Stimulated activated CD4-positive, alpha-beta T cell treated with anti-CD3 and anti-CD28 coated beads, Interleukin-2, amount 100 ng/mL, for 48 hours (primary cell): ENCODE measurements at regions not wholly inside any gene's neighbourhood (a gene's known extent, or its start where the extent isn't known, plus 50 kb on each side); places are given as distances from the start of the nearest gene placed in this dataset.

Experiments used
- DNase-seq, 2 donors: peaks; one replicate each; pipeline ENCODE4 v3.0.0-alpha.2; 2020

DNA sequence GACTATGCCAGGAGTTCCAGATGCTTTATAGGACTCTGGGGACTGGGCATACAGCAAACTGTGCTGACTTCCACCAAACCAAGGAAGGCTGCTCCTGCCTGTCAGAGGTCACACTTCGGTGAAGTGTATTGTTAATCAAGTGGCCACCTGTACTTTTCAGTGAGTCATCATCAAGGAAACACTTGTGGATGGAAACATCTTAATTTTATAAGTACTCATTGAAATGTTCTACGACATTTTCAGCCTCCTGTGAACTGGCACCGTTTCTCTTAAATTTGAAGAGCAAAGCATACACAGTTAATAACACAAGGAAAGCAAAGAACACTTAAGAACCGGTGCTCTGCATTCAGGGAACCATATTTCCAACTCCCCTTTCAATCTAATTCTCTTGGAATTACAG lies 801.7 kb upstream of the DPPA4 start:
- DNase-seq: no peak

DNA sequence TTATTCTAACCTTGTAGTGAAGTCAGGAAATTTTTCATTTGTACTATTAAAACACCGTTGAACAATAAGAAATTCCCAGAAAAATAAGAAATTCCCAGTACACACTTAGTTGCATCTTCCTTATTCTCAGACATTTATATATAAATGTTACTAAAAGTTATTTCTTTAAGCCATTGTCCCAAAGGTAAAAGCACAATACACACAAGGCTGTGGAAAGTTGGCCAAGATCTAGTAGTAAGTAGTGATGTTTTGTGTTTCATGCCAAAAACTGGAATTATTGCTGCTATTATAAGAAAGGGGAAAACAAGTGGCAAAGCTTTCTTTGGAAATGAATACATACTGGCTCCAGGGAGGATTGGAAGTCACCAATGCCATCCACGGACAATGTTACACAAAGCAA lies 802.5 kb upstream of the DPPA4 start:
- DNase-seq: no peak

DNA sequence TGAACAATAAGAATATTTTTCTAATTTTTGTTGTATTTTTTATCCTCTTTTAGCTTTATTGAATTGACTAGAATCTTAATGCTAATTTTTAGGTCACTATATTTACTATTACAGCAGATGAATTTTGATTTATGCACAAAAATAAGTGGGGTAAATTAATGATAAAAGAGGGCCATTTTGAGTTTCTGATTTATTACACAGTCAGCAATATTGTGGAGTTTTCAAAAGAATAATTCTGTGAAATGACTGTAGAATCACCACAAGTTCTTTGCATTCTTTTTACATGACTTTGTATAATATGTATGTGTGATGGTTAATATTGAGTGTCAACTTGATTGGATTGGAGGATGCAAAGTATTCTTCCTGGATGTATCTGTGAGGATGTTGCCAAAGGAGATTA lies 812.4 kb upstream of the DPPA4 start:
- DNase-seq: no peak

DNA sequence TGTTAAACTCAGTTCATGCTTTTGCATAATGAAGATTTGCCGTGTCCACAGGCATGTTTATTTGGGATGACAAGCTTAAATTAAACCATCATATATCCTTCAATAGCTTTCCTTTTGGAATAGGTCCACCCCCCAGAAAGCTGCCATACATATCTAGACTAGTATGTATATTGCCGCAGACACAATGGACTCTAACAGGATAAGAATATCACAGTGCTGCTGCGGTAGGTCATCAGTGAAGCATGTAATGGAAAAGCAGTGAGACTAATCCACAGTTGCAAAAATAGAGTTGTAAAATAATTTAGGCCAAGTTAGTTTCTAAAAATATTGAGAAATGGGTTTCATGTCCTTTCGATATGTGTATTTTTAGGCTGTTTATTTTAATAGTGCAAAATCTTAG lies 819.9 kb upstream of the DPPA4 start:
- DNase-seq: no peak

DNA sequence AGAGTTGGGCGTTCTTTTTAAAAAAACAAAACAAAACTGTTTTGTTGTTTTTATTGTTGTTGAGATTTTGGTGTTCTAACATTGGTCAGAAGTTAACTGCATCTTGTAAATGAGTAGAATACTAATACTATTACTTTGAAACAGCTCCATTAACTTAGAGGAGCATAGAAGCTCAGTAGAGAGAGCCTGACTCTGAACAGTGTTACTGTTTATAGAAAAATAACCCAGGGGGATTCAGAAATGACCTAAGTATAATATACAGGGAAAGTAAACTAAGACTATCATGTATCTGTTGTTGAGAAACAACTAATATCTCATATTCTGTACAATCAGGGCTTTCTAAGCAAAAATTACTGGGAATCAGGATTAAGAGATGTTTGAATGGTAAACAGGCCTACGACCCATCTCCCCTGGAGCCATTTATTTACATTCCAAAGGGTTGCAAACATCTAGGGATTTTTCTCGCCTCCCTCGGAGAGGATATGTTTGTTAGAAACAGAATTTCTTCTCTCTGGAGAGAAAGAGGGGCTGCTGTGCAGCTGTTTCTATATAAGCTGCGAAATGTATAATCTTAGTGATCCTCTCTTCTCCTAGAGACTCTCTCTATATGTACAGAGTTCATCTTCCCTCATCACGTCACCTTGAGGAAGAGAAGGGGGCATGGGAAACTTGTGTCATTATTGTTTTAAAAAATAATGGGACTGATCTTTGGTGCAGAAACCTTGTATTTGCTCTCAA lies 827.5 kb upstream of the DPPA4 start:
- no peak for DNase-seq

DNA sequence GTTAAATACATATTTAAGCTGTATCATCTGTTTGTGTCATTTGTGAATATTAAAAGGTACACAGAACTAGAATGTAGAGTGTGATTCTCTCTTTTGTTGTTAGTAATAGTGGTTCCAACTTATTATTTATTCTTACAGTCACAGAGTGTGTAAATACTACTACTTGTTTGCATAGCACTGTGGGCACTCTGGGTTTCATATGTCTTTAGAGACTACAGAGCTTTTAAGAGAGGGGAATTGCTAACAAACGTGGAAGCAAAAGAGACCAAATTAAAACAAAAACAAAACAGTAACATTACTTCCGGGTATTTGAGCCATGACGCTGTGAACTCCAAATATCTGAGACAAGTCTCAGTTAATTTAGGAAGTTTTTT lies 828.0 kb upstream of the DPPA4 start:
- no peak for DNase-seq

DNA sequence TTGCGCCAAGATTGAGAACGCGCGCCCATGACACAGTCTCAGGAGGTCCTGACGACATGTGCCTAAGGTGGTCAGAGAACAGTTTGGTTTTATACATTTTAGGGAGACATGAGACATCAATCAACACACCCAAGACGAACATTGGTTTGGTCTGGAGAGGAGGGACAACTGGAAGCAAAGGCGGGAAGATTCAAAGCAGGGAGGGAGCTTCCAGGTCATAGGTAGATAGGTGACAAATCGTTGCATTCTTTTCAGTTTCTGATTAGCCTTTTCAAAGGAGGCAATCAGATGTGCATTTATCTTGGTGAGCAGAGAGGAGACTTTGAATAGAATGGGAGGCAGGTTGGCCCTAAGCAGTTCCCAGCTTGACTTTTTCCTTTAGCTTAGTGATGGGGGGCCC lies 828.4 kb upstream of the DPPA4 start:
- DNase-seq: no peak

DNA sequence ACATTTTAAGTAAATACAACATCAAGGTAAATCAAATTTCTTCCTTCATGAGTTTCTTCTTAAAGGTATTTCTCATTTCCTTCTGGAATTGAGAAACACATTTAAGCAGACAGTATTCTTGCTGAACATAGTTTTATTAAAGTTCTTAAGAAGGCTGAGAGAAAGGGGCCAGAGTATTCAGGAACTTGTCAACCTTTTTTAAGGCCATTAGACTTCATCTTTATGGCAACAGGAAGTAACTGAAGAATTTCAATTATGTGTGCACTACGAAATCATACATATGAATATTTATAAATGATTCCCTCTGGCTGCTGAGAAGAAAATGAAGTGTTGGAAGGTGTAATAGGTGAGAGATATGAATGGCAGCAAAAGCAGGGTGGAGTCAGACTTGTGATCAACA lies 829.4 kb upstream of the DPPA4 start:
- DNase-seq: no peak

DNA sequence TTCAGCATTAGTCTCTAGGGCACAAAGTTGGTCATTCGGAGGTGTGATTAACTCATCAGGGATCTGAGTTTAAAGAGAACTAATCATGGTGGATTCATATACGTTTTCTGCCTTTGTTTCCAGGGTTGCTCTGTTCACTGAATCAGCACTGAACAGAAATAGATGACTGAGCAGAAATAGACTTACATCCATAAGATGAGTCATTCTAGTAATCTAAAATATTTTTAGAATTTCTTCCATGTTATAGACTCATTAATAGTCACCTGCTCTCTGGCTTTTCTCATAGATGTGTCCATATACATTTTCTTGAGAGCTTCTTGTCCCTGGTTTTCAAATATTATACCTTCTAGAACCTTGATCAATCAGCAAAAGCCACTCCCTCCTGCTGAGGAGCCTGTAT lies 837.6 kb upstream of the DPPA4 start:
- no peak for DNase-seq

DNA sequence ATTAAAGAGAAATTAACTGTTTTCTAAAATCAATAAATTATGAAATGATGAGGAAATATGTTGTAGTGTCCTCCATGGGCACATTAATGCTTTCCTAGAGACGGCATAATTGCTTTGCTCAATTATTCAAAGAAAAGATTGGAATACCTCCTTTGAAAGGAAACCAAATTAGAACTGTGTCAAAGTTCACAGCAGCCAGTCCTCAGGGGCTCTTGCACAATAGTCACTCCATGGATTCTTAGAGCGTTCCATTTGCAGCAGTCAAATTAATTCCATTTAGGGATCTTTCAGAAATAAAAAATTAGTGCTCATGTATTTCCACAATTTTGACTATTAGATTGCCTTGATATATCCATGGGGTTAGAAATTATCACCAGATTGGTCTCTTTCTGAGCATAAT lies 841.6 kb upstream of the DPPA4 start:
- no peak for DNase-seq

DNA sequence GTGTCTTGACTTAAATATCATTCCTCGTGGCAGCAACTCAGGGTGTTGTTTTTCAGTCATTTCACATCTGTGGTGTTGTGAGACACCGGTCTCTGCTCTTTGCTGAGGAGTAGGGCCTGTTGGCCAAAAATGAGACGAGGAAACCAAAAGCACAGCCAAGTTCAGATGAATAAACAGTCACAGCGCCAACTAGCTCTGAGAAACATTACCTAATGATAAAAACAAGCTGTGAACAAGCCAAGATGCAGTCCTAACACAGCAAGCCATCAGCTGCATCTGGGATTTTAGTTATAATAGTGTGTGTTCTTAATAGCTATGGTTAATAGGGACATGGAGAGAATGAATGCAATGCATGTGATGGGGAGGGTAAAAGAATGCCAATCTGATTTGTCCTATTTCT lies 843.4 kb upstream of the DPPA4 start:
- no peak for DNase-seq

DNA sequence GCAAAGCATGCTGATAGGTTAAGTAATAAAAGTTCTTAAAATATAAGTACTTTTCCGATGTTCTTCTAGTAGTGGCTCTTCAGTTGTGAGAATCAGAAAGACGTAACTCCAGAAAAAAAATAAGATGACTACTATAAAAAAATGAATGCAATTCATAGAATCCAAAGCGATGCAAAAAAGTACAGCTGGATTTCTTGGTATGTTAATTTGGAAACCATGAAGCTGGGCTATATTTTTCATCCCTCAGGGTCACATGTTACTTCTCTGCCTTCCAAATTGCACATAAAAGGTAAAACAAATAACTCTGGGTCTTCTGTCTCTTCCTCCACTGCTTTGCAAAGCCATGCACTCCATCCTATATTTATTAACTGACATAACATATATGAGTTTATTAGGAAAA lies 843.9 kb upstream of the DPPA4 start:
- no peak for DNase-seq

DNA sequence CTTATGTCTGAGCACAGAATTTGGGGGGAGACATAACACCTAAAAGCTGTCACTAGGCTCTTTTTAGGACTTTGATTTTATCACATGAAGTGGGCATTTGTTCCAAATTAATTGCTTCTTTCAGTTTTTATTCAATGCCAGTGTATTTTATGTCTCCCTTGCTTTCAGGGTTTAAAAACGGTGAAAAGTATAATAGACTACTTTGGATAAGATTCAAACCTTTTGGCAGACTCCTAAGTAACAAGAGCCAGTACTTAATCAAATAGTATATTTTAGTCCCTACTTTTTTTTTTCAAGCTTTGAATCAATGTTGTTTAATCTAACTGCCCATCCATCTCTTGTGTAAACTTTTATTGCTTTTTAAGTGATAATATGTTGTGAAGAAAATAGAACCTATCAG lies 847.2 kb upstream of the DPPA4 start:
- DNase-seq: no peak

DNA sequence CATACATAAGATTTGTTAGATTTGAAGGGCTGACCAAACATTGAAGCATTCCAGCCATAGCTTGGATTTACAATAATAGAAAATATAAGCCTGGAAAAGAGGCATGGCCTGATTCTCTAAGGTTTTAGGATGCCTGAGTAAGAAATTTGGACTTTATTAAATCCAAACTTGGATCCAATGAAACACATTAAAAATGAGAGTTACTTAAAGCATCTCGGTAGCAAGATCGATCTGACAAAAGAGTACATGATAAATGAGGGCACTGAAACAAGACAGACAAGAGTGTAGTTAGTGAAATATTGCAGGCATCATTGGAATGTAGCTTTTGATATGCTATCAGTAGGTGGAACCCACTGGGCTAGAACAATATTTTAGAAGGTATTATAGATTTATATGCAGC lies 855.7 kb upstream of the DPPA4 start:
- DNase-seq: no peak

DNA sequence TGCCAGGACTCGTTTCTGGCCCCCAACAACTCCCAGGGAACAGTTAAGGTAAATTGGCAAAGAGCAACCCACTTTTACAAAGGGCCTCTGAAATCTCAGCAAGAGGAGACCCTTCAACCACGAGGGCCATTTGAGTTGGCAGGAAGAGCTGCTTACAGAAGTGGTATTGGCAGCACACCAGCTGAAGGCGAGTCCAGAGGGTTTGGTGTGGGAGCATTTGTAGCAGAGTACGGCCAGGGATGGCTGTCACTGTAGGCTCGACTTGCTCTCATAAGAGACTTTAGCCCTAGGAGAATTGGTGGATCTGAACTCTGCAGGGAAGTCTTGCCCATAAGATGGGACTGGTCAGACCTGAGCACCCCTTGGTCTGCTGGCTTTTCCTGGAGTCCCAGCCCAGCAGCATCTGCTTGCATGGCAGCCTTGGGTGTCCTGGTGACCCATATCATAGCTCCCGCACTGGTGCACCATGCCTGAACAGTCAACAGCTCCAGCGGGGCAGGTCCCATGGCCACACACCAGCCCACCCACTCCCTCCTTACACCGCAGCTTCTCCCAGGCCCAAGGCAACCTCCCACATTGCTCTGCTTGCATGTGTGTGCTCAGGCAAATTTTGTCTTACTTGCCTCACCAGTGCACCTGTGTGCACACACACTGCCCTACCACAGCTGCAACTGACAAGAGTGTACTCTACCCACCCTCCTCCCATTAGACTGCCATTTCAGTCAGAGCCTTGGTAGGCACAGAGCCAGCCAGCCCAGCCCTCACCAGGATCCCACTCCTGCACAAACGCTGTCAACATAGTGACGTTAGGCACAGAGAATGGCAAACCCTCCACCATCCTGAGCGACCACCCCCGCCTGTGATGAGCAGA lies 861.6 kb upstream of the DPPA4 start:
- no peak for DNase-seq

DNA sequence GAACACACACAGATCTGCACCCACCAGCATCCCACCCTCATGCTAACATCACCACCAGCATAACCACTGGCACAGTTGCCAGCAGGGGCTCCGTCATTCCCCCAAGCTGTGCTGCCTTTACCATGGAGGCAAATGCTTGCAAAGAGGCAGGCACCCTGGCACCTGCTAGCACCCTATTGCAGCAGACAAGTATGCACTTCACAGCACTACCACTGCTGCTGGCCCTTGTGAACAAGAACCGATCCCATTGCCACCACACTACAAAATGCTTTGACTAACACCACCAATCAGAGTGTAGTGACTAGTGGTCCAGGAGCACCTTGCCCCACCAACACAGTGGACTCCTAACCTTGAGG lies 862.2 kb upstream of the DPPA4 start:
- no peak for DNase-seq

DNA sequence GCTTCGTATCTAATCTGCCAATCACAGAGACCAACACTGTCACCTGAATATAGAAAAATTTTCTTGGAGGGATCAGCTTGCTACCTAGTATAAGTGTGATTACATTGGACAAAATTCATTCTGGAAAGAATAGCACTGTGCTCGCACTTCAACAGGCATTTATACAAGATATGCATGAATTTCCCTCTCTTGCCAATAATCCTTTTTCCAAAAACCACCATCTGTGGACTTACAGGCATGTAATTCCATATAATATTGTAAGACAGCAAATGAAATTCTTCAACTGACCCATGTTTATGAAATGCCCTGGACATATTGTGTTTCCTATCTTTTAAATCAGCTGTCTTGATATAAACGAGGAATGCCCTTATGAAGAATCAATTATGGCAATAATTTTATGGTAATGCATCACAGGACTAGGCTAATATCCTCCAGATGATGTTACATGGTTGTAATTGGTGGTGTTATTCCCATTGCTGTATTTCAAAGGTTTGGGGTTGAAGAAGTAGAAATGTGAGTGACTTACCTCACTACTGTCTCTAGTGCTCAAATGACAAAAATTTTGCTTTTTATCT lies 861.4 kb upstream of the NECTIN3 start:
- DNase-seq: no peak

DNA sequence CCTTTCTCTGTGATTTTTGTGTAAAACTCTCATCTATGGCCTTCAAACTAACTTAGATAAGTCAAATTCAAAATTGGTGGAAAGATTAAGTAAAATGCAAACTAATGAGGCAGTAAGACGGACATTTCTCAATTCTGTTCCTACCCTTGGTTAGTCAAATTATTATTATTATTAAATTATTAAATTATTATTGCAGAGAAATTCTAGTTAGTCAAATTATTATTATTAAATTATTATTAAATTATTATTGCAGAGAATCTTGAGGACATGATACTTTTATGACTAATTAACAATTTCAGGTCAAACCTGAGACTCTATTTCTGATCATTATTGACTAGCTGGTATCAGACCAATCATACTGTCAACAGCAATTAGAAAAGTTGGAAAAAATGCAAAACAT lies 845.0 kb upstream of the NECTIN3 start:
- DNase-seq: no peak

DNA sequence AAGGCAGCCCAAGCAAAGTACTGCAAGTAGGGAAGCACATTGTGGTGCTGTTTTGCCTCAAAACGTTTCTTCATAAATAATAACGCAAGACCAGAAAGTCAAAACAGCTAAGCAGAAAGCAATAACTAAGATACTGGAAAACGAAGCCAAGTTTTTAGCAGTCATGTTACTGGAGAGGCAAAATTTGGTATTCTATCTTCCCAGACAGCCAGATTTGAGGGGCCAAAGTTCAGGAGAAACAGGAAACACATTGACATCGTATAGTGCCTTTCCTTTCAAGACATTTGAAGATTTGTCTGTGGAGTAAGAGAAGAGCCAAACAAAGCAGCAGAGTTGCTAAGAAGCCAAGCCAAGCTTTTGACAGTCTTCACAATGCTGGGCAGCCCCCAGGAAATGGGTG lies 843.6 kb upstream of the NECTIN3 start:
- DNase-seq: no peak

DNA sequence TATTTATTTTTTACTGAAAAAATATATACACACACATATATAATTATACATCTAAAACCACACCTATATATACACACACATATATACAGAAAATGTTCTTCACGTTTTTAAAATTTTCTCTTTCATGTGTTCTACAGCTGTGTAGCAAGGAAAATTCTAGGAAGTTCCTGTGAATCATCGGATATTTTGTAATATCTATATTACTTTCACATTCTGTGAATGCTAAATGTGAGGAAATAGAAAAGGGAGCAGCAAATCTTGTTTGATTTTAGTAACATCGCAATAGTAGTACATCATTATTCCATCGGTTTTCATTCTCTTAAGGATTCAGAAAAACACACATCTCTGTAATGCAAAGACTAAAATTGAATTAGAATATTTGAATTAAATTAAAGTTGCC lies 836.8 kb upstream of the NECTIN3 start:
- DNase-seq: no peak

DNA sequence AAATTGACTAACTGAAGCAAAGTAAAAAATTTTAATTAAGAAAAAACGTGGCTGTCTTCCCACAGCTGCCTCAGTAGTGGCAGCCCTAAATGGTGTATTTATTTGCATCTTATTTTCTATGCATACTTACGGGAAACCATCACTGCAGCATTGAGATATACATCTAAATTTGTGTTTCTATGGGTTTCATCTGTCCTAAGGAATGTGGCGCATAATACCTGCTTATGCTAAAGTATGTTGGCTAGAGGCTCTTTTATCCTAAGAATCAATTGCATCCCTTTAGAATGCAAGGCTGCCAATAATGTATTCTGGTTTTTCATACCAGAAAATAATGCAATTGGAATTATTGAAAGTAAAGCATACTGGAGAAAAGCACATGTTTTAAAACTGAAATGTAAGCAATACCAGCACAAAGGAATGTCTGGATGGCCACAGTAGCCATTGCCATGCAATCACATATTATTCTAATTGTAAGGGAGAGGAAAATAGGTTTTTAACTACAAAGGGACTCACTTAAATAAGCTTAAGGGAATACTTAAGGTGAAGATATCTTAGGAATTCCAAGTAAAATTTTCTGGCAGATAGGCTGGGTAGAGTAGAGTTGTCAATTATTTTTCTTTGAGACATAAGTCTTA lies 834.5 kb upstream of the NECTIN3 start:
- no peak for DNase-seq

DNA sequence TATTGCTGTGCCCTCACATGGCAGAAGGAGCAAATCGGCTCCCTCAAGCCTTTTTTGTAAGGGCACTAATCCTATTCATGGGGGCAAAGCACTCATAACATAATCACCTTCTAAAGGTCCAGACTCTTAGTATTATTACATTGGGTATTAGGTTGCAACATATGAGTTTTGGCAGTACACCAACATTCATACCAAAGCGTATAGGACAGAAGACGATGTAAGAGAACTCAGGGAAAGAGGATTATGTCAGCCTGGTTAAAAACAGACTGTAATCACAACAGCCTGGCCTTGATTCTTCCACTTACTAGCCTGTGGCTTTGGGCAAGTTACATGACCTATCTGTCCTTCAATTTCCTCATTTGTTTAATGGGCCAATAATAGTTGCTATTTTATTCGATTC lies 828.5 kb upstream of the NECTIN3 start:
- DNase-seq: no peak

DNA sequence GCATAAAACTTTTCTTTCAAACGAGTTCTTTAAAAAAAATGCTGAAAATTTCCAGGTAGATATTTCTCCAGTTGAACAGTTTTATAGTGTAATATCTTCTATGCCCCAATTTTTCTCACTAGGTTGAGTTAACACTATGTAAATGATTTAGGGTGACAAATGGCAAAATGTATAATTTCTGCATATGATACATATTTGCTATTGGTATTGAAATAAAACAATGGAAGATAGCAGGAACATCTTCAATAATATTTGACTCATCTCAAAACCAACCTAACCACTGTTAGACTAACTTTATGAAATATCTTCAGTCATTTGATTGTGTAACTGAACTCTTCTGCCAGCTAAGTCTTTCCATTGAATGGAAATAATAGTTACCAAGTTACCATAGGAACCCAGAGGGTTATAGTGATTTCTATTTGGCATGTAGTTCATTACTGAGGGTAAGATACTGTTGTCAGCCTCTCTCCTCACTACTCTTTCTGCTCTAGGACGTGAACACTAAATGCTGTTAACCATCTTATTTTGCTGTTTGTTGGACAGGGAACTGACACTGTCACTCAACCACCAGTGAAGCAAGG lies 824.7 kb upstream of the NECTIN3 start:
- DNase-seq: no peak

DNA sequence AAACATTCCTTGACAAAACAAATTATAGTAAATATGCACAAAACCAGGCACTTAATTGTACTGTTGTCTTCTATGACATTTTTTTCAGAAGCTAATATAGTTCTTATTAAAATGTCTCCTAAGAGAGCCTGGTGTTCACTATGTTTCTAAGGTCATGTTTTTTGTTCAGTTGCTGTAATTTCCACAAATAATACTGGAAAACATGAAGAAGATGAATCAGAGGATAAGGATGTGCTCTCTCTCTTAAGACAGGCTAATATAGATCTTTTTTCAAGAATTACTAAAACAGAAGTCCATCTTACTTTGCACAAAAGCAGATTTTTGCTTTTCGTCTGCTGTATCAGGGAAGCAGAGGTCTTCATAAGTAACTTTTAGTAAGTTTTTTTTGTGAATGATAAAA lies 823.0 kb upstream of the NECTIN3 start:
- DNase-seq: no peak
